Thymus (tissue), 11 donors: ENCODE measurements at regions not wholly inside any gene's neighbourhood (a gene's known extent, or its start where the extent isn't known, plus 50 kb on each side); places are given as distances from the start of the nearest gene placed in this dataset.

Experiments
- DNase-seq, 9 donors: peaks; one replicate each; pipeline ENCODE4 v3.0.0-alpha.2; 2013; ENCODE audit warnings: low spot score in 9 of 9, low read depth in 6 of 9, missing footprints in 1 of 9
- H3K27ac ChIP-seq, 2 donors: one replicate each; pipeline ENCODE4 v1.5.1; 2013; ENCODE audit warnings: control low read depth in 1 of 2, low read depth in 1 of 2, low read length in 1 of 2, mild to moderate bottlenecking in 1 of 2, moderate library complexity in 1 of 2
- H3K27me3 ChIP-seq, 2 donors: one replicate each; pipeline ENCODE4 v1.5.1; 2013; ENCODE audit warnings: low read length in 1 of 2; ENCODE audit not compliant: control insufficient read depth in 2 of 2, insufficient read depth in 1 of 2
- H3K36me3 ChIP-seq, 2 donors: one replicate each; pipeline ENCODE4 v1.5.1; 2013; ENCODE audit warnings: low read length in 1 of 2, mild to moderate bottlenecking in 1 of 2, moderate library complexity in 1 of 2; ENCODE audit not compliant: control insufficient read depth in 2 of 2, insufficient read depth in 2 of 2
- H3K4me1 ChIP-seq, 2 donors: one replicate each; pipeline ENCODE4 v1.5.1; 2013; ENCODE audit warnings: low read length in 2 of 2; ENCODE audit not compliant: control insufficient read depth in 2 of 2, insufficient read depth in 2 of 2
- H3K4me3 ChIP-seq, 2 donors: one replicate each; pipeline ENCODE4 v1.5.1; 2013; ENCODE audit warnings: low read length in 2 of 2, control low read depth in 1 of 2, mild to moderate bottlenecking in 1 of 2
- H3K9me3 ChIP-seq, 2 donors: one replicate each; pipeline ENCODE4 v1.5.1; 2013; ENCODE audit warnings: low read length in 1 of 2, mild to moderate bottlenecking in 1 of 2; ENCODE audit not compliant: control insufficient read depth in 2 of 2, insufficient read depth in 1 of 2
- WGBS: extraction: QIAGEN DNeasy Blood & Tissue Kit; methylation state at CpG from one replicate; pipeline ENCODE4 v1.1.7; 2013; 5-methylcytosine and 5-hydroxymethylcytosine counted together
- donor health status: healthy.

GRCh38 chr7:152905949-152906348, 146.4 kb downstream of the ACTR3B start:
- no peaks in the 10 kb centered on the region for H3K36me3 ChIP-seq
- no peak overlapping the region for H3K4me3 ChIP-seq
- no peaks in the 10 kb centered on the region for H3K27me3 ChIP-seq
- H3K4me1 ChIP-seq: no peaks in the 10 kb centered on the region
- no peaks in the 10 kb centered on the region for H3K9me3 ChIP-seq
- 100% methylated on average over 2 of the region's 2 CpGs for WGBS
- DNase-seq: no peak
- H3K27ac ChIP-seq: no peak overlapping the region

- no peaks in the 10 kb centered on the region for H3K9me3 ChIP-seq
- H3K4me3 ChIP-seq: no peak overlapping the region
- no peaks in the 10 kb centered on the region for H3K27me3 ChIP-seq
- H3K36me3 ChIP-seq: no peaks in the 10 kb centered on the region
- WGBS: 95% methylated on average over 11 of the region's 11 CpGs
- no peak overlapping the region for H3K27ac ChIP-seq
- H3K4me1 ChIP-seq: no peaks in the 10 kb centered on the region
- DNase-seq: no peak
These were observed 147.7 kb downstream of the ACTR3B start for GRCh38 chr7:152907042-152907761.

- Histone ChIP-seq H3K4me3 (no peak overlapping the region), H3K27me3 (no peaks in the 10 kb centered on the region), H3K27ac (no peak overlapping the region), H3K9me3 (no peaks in the 10 kb centered on the region), H3K36me3 (no peaks in the 10 kb centered on the region), H3K4me1 (no peaks in the 10 kb centered on the region)
- whole genome bisulfite sequencing: 87% methylated on average over 6 of the region's 6 CpGs
- DNase-seq: no peak
These were observed 149.7 kb downstream of the ACTR3B start for GRCh38 chr7:152909280-152909679.

GRCh38 chr7:152909683-152910544, 150.4 kb downstream of the ACTR3B start:
- no peak overlapping the region for H3K27ac ChIP-seq
- no peaks in the 10 kb centered on the region for H3K9me3 ChIP-seq
- H3K27me3 ChIP-seq: no peaks in the 10 kb centered on the region
- DNase-seq: no peak
- no peaks in the 10 kb centered on the region for H3K36me3 ChIP-seq
- WGBS: 88% methylated on average over 12 of the region's 12 CpGs
- no peak overlapping the region for H3K4me3 ChIP-seq
- H3K4me1 ChIP-seq: no peaks in the 10 kb centered on the region

- DNase-seq: no peak
- H3K9me3 ChIP-seq: no peaks in the 10 kb centered on the region
- no peaks in the 10 kb centered on the region for H3K4me1 ChIP-seq
- 74% methylated on average over 17 of the region's 17 CpGs for WGBS
- H3K27me3 ChIP-seq: no peaks in the 10 kb centered on the region
- no peaks in the 10 kb centered on the region for H3K36me3 ChIP-seq
- no peak overlapping the region for H3K27ac ChIP-seq
- no peak overlapping the region for H3K4me3 ChIP-seq
These were observed 151.1 kb downstream of the ACTR3B start for GRCh38 chr7:152910545-152911225.

- 95% methylated on average over 4 of the region's 4 CpGs for WGBS
- DNase-seq: no peak
- Histone ChIP-seq H3K27me3 (no peaks in the 10 kb centered on the region), H3K27ac (no peak overlapping the region), H3K36me3 (no peaks in the 10 kb centered on the region), H3K4me1 (no peaks in the 10 kb centered on the region), H3K9me3 (no peaks in the 10 kb centered on the region), H3K4me3 (no peak overlapping the region)
These were observed 151.6 kb downstream of the ACTR3B start for GRCh38 chr7:152911226-152911560.

GRCh38 chr7:152911922-152912321, 152.4 kb downstream of the ACTR3B start:
- no peaks in the 10 kb centered on the region for H3K36me3 ChIP-seq
- no peak for DNase-seq
- H3K27ac ChIP-seq: no peak overlapping the region
- 96% methylated on average over 11 of the region's 11 CpGs for WGBS
- no peaks in the 10 kb centered on the region for H3K9me3 ChIP-seq
- no peaks in the 10 kb centered on the region for H3K4me1 ChIP-seq
- no peaks in the 10 kb centered on the region for H3K27me3 ChIP-seq
- no peak overlapping the region for H3K4me3 ChIP-seq

- 98% methylated on average over 5 of the region's 5 CpGs for WGBS
These were observed 153.0 kb downstream of the ACTR3B start for GRCh38 chr7:152912511-152912910.

GRCh38 chr7:152913492-152913891, 153.9 kb downstream of the ACTR3B start:
- no peak for DNase-seq
- no peak overlapping the region for H3K4me3 ChIP-seq
- 74% methylated on average over 3 of the region's 3 CpGs for WGBS
- H3K4me1 ChIP-seq: no peaks in the 10 kb centered on the region
- H3K36me3 ChIP-seq: no peaks in the 10 kb centered on the region
- no peaks in the 10 kb centered on the region for H3K9me3 ChIP-seq
- H3K27ac ChIP-seq: no peak overlapping the region
- H3K27me3 ChIP-seq: no peaks in the 10 kb centered on the region

More at GRCh38 chr7:152912511-152912910, 153.0 kb downstream of the ACTR3B start:
- Histone ChIP-seq H3K27me3 (no peaks in the 10 kb centered on the region), H3K4me1 (no peaks in the 10 kb centered on the region), H3K27ac (no peak overlapping the region), H3K9me3 (no peaks in the 10 kb centered on the region), H3K4me3 (no peak overlapping the region), H3K36me3 (no peaks in the 10 kb centered on the region)
- no peak for DNase-seq
